NCI-H1930 (cell line): ENCODE measurements at regions not wholly inside any gene's neighbourhood (a gene's known extent, or its start where the extent isn't known, plus 50 kb on each side); places are given as distances from the start of the nearest gene placed in this dataset.

Source experiments
- DNase-seq, 2 experiments: peaks; one replicate each; lab custom pipeline; 2025; lab: John Stamatoyannopoulos, UW

DNA sequence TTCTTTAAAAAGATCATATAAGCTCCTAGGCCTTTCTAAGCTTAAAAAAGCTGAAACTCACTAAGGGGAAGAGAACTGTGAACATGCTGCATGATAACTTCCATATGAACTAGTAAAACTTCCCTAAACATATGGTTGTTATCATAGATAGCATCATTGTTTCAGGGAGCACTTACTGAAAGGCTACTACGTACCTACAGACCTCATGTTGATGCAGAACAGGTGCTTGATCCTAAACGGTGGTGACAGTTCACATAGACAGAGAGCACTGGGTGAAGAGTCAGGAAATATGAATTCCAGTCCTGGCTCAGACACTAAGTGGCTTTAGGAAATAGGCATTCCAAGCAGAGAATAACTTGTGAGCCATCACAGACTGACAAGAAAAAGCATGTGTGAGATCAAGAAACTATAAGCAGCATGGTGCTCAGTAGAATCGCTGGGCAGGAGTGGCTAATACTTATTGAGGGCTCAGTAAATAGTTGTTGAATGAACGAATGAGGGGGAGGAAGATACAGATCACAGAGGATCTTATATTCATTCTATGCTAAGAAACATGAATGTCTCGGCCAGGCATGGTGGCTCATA, 78.4 kb upstream of the NUDT4 start:
- DNase-seq, result no peak

GRCh38 chr12:93300611-93301021, 77.1 kb upstream of the NUDT4 start:
- DNase-seq, result no peak

DNA sequence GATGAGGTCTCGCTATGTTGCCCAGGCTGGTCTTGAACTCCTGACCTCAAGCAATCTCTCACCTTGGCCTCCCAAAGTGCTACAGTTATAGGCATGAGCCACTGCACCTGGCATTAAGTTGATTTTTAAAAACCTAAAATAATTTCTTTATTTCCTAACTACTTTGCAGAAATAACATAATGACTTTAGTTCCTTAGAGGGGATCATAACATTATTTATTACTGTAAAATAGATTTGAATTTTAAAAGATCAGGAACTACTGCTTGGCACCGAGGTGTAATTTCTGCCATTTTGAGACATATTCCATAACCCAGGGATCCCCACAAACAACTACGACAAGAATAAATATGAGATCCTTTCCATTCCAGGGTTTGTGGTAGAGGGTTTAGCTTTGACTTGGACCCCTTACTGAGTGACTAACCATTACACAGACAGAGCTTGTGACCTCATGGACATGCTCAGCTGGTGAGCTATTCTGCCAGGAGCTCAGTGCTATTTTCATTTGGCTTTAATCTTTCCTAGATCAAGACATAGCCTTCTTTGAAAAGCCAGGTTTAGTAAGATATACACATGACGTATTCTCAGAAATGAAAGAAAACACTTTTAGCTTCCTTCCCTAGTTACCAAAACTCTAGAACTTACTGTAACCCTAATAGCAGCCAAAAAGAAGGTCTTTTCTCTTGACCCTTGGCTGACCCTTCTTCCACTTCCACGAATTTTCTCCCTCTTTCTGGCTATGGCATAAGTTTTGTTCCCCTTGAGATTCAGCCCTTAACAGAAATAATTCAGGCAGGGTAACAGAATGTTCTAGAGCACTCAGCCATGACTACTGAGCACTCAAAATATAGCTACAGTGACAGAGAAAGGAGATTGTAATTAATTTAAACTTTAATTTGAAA, 75.1 kb upstream of the NUDT4 start:
- no peak for DNase-seq

GRCh38 chr12:93306636-93307035, 71.1 kb upstream of the NUDT4 start:
- no peak for DNase-seq

DNA sequence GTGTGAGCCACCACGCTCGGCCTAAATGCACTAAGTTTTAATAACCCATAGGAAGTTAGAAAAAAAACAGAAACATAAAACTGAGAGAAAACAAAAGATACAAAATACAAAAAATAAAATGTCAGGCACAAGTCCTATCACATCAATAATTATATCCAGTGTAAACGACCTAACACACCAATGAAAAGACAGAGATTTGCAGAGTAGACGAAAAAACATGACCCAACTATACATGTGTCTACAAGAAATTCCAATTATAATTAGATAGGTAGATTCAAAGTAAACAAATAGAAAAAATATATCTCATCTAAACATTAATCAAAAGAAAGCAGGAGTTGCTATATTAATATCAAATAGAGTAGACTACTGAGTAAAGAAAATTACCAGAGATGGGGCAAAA, 69.4 kb upstream of the NUDT4 start:
- no peak for DNase-seq

- no peak for DNase-seq
These were observed 65.9 kb upstream of the NUDT4 start for GRCh38 chr12:93311827-93312226.

GRCh38 chr12:93314177-93314497, 63.6 kb upstream of the NUDT4 start:
- no peak for DNase-seq

GRCh38 chr12:93315385-93315906, 62.3 kb upstream of the NUDT4 start:
- no peak for DNase-seq

DNA sequence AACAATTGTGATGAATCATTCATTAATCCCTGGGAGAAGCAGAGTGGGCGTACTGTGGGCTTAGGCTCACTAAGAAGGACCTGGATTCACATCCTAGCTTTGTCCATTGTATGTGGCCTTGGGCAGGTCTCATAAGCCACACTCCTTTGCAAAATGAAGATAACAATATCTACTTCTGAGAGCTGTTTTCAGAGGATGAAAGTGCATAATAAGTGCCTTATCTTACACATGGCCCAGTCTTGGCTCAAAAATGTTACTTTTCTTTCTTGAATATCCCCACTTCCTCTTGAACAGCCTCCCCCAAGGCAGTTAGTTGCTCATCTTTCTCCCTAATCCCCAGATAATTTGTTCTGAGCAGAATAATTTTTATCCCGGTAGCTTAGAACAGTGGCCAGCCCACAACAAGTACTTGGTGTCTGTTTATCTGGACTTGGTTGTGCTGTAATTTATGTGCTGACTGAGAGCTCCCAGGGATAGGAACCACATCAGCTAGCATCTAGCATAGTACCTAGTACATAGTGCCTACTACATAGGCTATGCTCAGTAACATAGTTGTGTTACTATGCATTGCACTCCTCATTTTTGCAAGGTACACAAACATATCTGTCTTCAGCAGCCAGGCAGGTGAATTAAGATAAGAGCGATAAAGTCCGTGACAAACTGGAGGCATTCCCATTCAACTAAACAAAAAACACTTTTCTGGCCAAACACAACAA, 61.7 kb upstream of the NUDT4 start:
- no peak for DNase-seq

DNA sequence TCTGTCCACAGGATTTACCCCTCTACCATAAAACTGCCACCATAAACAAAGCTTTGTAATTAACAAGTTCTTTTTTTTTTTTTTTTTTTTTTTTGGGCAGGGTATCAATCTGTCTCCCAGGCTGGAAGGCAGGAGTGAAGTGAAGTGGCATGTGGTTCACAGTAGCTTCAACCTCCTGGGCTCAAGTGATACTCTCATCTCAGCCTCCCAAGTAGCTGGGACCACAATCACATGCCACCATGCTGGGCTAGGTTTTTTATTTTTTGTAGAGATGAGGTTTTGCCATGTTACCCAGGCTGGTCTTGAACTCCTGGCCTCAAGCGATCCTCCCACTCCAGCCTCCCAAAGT, 61.1 kb upstream of the NUDT4 start:
- no peak for DNase-seq

- no peak for DNase-seq
These were observed 60.5 kb upstream of the NUDT4 start for GRCh38 chr12:93317227-93317626.

GRCh38 chr12:93318720-93319522, 58.8 kb upstream of the NUDT4 start:
- DNase-seq, result peak; percentile 83 to 99

GRCh38 chr12:93319523-93320050, 58.1 kb upstream of the NUDT4 start:
- DNase-seq, result peak in 1 of 2 experiments; percentile 26

DNA sequence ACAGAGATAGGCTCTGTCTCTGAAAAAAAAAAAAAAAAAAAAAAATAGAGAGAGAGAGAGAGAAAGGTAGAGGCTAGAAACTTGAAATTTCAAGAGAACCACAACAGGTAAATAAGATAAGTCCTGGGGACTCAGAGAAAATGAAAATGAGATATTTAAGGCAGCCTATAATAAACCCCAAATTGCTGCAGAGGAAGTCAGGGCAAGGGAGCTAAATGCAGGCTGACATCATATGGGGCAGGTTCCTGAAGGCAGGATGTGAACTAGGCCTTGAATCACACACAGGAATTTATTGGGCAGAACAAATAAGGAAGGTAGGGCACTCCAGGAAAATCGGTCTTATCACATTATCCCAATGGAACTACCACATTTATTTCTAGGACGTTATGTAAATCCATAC, 54.9 kb upstream of the NUDT4 start:
- DNase-seq, result no peak

GRCh38 chr12:93323625-93324329, 53.9 kb upstream of the NUDT4 start:
- no peak for DNase-seq

DNA sequence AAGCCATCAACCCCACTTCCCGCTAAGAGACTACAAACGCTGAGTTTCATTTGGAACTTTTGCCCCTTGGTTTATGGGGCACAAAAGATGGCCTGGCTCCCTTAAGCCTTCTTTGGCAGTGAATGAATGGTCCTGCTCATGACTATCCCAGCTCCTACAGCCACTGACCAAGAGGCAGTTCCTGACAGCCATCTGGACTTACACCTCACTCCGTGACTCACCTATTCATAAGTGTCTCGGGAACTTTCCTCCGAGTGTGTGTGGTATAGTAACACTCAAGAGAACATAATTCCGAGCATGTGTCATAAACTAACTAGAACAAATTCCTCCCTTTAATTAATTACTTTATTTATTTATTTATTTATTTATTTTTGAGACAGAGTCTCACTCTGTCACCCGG, 51.9 kb upstream of the NUDT4 start:
- no peak for DNase-seq
